Neuronal stem cell (in vitro differentiated cells): ENCODE measurements at regions not wholly inside any gene's neighbourhood (a gene's known extent, or its start where the extent isn't known, plus 50 kb on each side); places are given as distances from the start of the nearest gene placed in this dataset.
A peak's percentile ranks its signal among the peaks of the same experiment; 100 is the strongest.

Experiments used
- DNase-seq: peaks from one replicate; pipeline ENCODE4 v3.0.0-alpha.2; 2013; ENCODE audit warnings: low spot score
- H2AFZ ChIP-seq: one replicate; pipeline ENCODE4 v1.6.1; 2013; ENCODE audit warnings: mild to moderate bottlenecking, low read length, inconsistent platforms
- H2AK5ac ChIP-seq: 2 replicates; pipeline ENCODE4 v1.6.1; 2013; ENCODE audit warnings: low read depth, mild to moderate bottlenecking, inconsistent platforms, low read length, moderate library complexity, mixed read lengths
- H2BK120ac ChIP-seq: 2 replicates; pipeline ENCODE4 v1.6.1; 2013; ENCODE audit warnings: low read depth, mild to moderate bottlenecking, inconsistent platforms, low read length, moderate library complexity, mixed read lengths
- H2BK12ac ChIP-seq: one replicate; pipeline ENCODE4 v1.6.1; 2013; ENCODE audit warnings: low read length, inconsistent platforms
- H2BK15ac ChIP-seq: 2 replicates; pipeline ENCODE4 v1.6.1; 2013; ENCODE audit warnings: mild to moderate bottlenecking, low read length, inconsistent platforms, mixed read lengths
- H2BK5ac ChIP-seq: one replicate; pipeline ENCODE4 v1.6.1; 2013; ENCODE audit warnings: inconsistent platforms, mild to moderate bottlenecking, low read length, moderate library complexity
- H3K14ac ChIP-seq: one replicate; pipeline ENCODE4 v1.6.1; 2013; ENCODE audit warnings: low read length, inconsistent platforms
- H3K18ac ChIP-seq: 2 replicates; pipeline ENCODE4 v1.6.1; 2013; ENCODE audit warnings: low read length, inconsistent platforms
- H3K23ac ChIP-seq: 2 replicates; pipeline ENCODE4 v1.6.1; 2013; ENCODE audit warnings: low read depth, mild to moderate bottlenecking, mixed read lengths, low read length, inconsistent platforms; ENCODE audit not compliant: poor library complexity
- H3K27ac ChIP-seq: replicated peaks from 3 replicates; pipeline ENCODE4 v1.5.1; 2013; ENCODE audit warnings: low read length, inconsistent platforms
- H3K27me3 ChIP-seq, 3 experiments: 2 replicates each; pipeline ENCODE4 v1.6.1; 2013; ENCODE audit warnings: low read length in 3 of 3, mild to moderate bottlenecking in 2 of 3, inconsistent platforms in 1 of 3, low read depth in 1 of 3, mixed read lengths in 1 of 3, moderate library complexity in 1 of 3; ENCODE audit not compliant: control insufficient read depth in 3 of 3, insufficient read depth in 3 of 3
- H3K36me3 ChIP-seq, 2 donors: replicated peaks in 1 of 2; 2 replicates each; pipeline ENCODE4 v1.6.1; 2013; ENCODE audit warnings: low read length in 2 of 2; ENCODE audit not compliant: control insufficient read depth in 2 of 2, insufficient read depth in 2 of 2
- H3K4ac ChIP-seq: 2 replicates; pipeline ENCODE4 v1.6.1; 2013; ENCODE audit warnings: inconsistent platforms, mild to moderate bottlenecking, low read length, moderate library complexity
- H3K4me1 ChIP-seq, 2 donors: 1 replicate in 1 of 2; 2 replicates in 1 of 2; pipeline ENCODE4 v1.6.1; 2013; ENCODE audit warnings: low read length in 2 of 2, low read depth in 1 of 2; ENCODE audit not compliant: control insufficient read depth in 2 of 2, insufficient read depth in 1 of 2
- H3K4me2 ChIP-seq: one replicate; pipeline ENCODE4 v1.6.1; 2013; ENCODE audit warnings: mild to moderate bottlenecking, low read length, inconsistent platforms; ENCODE audit not compliant: insufficient read depth, poor library complexity, severe bottlenecking
- H3K4me3 ChIP-seq, 2 donors: 2 replicates each; pipeline ENCODE4 v1.5.1; 2013; ENCODE audit warnings: low read length in 2 of 2, mild to moderate bottlenecking in 2 of 2, inconsistent platforms in 1 of 2, moderate library complexity in 1 of 2
- H3K79me1 ChIP-seq: one replicate; pipeline ENCODE4 v1.6.1; 2013; ENCODE audit warnings: low read depth, mild to moderate bottlenecking, inconsistent platforms, low read length, moderate library complexity
- H3K9ac ChIP-seq: one replicate; pipeline ENCODE4 v1.6.1; 2013; ENCODE audit warnings: mild to moderate bottlenecking, low read depth, low read length, inconsistent platforms; ENCODE audit not compliant: poor library complexity
- H3K9me3 ChIP-seq, 2 donors: replicated peaks in 1 of 2; 2 replicates each; pipeline versions ENCODE3 to v1.6.1; 2013; ENCODE audit warnings: low read length in 2 of 2, mild to moderate bottlenecking in 2 of 2, inconsistent platforms in 1 of 2, low read depth in 1 of 2, mixed read lengths in 1 of 2, moderate library complexity in 1 of 2; ENCODE audit not compliant: control insufficient read depth in 2 of 2, insufficient read depth in 1 of 2
- H4K8ac ChIP-seq: one replicate; pipeline ENCODE4 v1.6.1; 2013; ENCODE audit warnings: low read depth, mild to moderate bottlenecking, inconsistent platforms, low read length, moderate library complexity
- H4K91ac ChIP-seq: one replicate; pipeline ENCODE4 v1.6.1; 2013; ENCODE audit warnings: low read length, low read depth, mild to moderate bottlenecking, inconsistent platforms; ENCODE audit not compliant: poor library complexity
- WGBS, 2 donors: extraction: QIAGEN DNeasy Blood & Tissue Kit; methylation state at CpG; one replicate each; pipeline ENCODE4 v1.1.7; 2013; ENCODE audit warnings: missing lambda C conversion rate in 2 of 2, mixed read lengths in 1 of 2; ENCODE audit not compliant: insufficient read length in 2 of 2, insufficient replicate concordance in 1 of 2; ENCODE audit errors: extremely low coverage in 2 of 2; 5-methylcytosine and 5-hydroxymethylcytosine counted together

- no peak overlapping the region for H3K18ac ChIP-seq
- H3K14ac ChIP-seq = no peak overlapping the region
- no peak overlapping the region for H4K91ac ChIP-seq
- H3K9ac ChIP-seq = no peak overlapping the region
- no peak overlapping the region for H2BK12ac ChIP-seq
- no CpG with 5 or more reads among the region's 2 CpGs for WGBS, 2 donors
- H3K4me2 ChIP-seq = no peak overlapping the region
- H2AFZ ChIP-seq = no peak overlapping the region
- no peak overlapping the region for H2BK120ac ChIP-seq
- no peaks in the 10 kb centered on the region for H3K79me1 ChIP-seq
- no peak for DNase-seq
- H2BK5ac ChIP-seq = no peak overlapping the region
- H3K36me3 ChIP-seq = no peaks in the 10 kb centered on the region
- H3K4me1 ChIP-seq = no peaks in the 10 kb centered on the region
- no peak overlapping the region for H3K4me3 ChIP-seq
- no peaks in the 10 kb centered on the region for H3K27me3 ChIP-seq
- no peak overlapping the region for H2BK15ac ChIP-seq
- H3K4ac ChIP-seq = no peak overlapping the region
- H3K23ac ChIP-seq = no peak overlapping the region
- no peak overlapping the region for H4K8ac ChIP-seq
- no peak overlapping the region for H2AK5ac ChIP-seq
- H3K27ac ChIP-seq = no peak overlapping the region
- H3K9me3 ChIP-seq = no peaks in the 10 kb centered on the region
Observed at GRCh38 chr9:108456903-108457302, 398.9 kb downstream of the ACTL7B start.

- Histone ChIP-seq H4K8ac (no peak overlapping the region), H3K79me1 (no peaks in the 10 kb centered on the region), H3K27me3 (no peaks in the 10 kb centered on the region), H3K4ac (no peak overlapping the region), H3K36me3 (no peaks in the 10 kb centered on the region), H3K4me1 (peaks cover 0 to 1% of the 10 kb centered on the region in 2 donors), H3K4me2 (no peak overlapping the region), H3K9me3 (no peaks in the 10 kb centered on the region), H2AFZ (no peak overlapping the region), H3K9ac (no peak overlapping the region), H3K18ac (no peak overlapping the region), H2AK5ac (no peak overlapping the region), H3K23ac (no peak overlapping the region), H3K14ac (no peak overlapping the region), H2BK12ac (no peak overlapping the region), H2BK5ac (no peak overlapping the region), H3K4me3 (no peak overlapping the region), H2BK120ac (no peak overlapping the region), H3K27ac (no peak overlapping the region), H4K91ac (no peak overlapping the region), H2BK15ac (no peak overlapping the region)
- no CpG with 5 or more reads among the region's 8 CpGs for WGBS, 2 donors
- DNase-seq = no peak
Observed at GRCh38 chr9:108445431-108446071, 410.2 kb downstream of the ACTL7B start.

- DNase-seq = no peak
Observed at GRCh38 chr9:108444400-108445358, 411.1 kb downstream of the ACTL7B start.

DNA sequence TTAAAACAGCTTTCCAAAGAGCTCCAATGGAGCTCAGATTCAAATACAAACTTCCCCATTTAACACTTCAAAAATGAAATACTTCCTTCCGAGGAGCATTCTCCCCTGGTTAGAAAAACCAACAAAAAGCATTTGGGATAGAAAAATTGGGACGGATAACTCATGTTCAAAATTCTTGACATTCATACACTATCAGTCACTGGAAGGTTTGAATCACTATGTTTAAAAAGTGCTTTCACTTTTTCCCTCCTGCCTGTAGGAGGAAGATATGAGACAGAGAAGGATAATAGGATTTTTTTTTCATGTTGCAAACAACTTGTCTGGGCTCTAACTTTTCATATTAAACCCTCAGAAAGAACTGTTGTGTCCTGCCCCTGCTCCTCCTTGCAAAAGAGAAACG, 412.0 kb downstream of the ACTL7B start:
- Histone ChIP-seq H2BK120ac (no peak overlapping the region), H2AK5ac (no peak overlapping the region), H3K27ac (no peak overlapping the region), H3K36me3 (no peaks in the 10 kb centered on the region), H3K18ac (no peak overlapping the region), H2BK5ac (no peak overlapping the region), H4K91ac (no peak overlapping the region), H3K4me1 (peaks cover 0 to 1% of the 10 kb centered on the region in 2 donors), H2BK15ac (no peak overlapping the region), H3K4me3 (no peak overlapping the region), H3K23ac (no peak overlapping the region), H2BK12ac (no peak overlapping the region), H3K79me1 (no peaks in the 10 kb centered on the region), H3K9me3 (no peaks in the 10 kb centered on the region), H3K4ac (no peak overlapping the region), H3K14ac (no peak overlapping the region), H3K27me3 (no peaks in the 10 kb centered on the region), H4K8ac (no peak overlapping the region), H3K4me2 (no peak overlapping the region), H3K9ac (no peak overlapping the region), H2AFZ (no peak overlapping the region)
- no CpG with 5 or more reads among the region's 3 CpGs for WGBS, 2 donors
- DNase-seq = no peak

More at GRCh38 chr9:108444400-108445358, 411.1 kb downstream of the ACTL7B start:
- H2BK5ac ChIP-seq = no peak overlapping the region
- no CpG with 5 or more reads among the region's 5 CpGs for WGBS, 2 donors
- H4K91ac ChIP-seq = no peak overlapping the region
- H3K36me3 ChIP-seq = no peaks in the 10 kb centered on the region
- H3K27ac ChIP-seq = no peak overlapping the region
- H3K4me2 ChIP-seq = no peak overlapping the region
- no peak overlapping the region for H3K9ac ChIP-seq
- H2BK120ac ChIP-seq = no peak overlapping the region
- no peaks in the 10 kb centered on the region for H3K79me1 ChIP-seq
- H3K27me3 ChIP-seq = no peaks in the 10 kb centered on the region
- no peak overlapping the region for H4K8ac ChIP-seq
- H3K4me1 ChIP-seq = peaks cover 0 to 1% of the 10 kb centered on the region in 2 donors
- H2BK12ac ChIP-seq = no peak overlapping the region
- no peak overlapping the region for H3K4me3 ChIP-seq
- H2AK5ac ChIP-seq = no peak overlapping the region
- H3K9me3 ChIP-seq = no peaks in the 10 kb centered on the region
- H2AFZ ChIP-seq = no peak overlapping the region
- no peak overlapping the region for H3K23ac ChIP-seq
- H3K4ac ChIP-seq = no peak overlapping the region
- no peak overlapping the region for H2BK15ac ChIP-seq
- H3K14ac ChIP-seq = no peak overlapping the region
- H3K18ac ChIP-seq = peak overlapping the region; percentile 24
